NCI-H82 treated with DMSO at 0.1 percent for 48 hours (cell line): ENCODE measurements at regions not wholly inside any gene's neighbourhood (a gene's known extent, or its start where the extent isn't known, plus 50 kb on each side); places are given as distances from the start of the nearest gene placed in this dataset.

ENCODE experiments used
- DNase-seq: peaks from one replicate; lab custom pipeline; 2025; ENCODE audit not compliant: unreplicated experiment; lab: John Stamatoyannopoulos, UW

DNA sequence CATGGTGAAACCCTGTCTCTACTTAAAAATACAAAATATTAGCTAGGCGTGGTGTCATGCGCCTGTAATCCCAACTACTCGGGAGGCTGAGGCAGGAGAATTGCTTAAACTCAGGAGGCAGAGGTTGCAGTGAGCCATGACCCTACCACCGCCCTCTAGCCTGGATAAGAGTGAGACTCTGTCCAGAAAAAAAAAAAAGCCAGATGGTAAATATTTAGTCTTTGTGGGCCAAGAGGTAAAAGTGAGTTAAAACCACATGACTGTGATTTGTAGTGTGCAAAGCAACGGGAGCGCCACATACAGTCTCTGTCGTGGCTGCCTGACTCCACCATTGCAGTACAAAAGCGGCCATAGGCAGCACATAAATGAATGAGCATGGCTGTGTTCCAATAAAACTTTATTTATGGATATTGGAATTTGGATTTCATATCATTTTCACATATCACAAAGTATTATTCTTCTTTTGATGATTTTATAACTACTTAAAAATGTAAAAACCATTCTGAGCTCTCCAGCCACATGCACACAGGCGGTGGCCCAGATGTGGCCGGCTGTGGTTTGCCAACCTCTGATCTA lies 51.8 kb upstream of the CASZ1 start:
- no peak for DNase-seq

DNA sequence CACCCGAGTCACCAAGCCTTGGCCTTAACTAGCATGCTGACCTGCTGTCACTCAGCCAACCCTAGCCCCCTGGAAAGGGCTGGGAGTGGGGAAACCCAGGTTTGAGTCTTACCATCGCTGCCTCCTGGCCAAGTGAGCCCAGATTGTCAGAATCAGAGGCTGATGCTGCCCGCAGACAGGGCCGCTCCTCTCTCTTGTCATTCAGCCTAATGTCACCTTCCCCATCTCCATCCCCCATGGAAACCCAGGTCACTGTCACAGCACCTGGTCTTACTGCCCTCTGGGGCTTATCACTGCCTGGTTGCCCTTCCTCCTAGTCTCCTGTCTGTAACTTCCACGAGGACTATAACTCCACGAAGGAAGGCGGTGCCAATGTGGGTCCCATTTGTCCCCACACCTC lies 53.6 kb upstream of the CASZ1 start:
- DNase-seq, result no peak

DNA sequence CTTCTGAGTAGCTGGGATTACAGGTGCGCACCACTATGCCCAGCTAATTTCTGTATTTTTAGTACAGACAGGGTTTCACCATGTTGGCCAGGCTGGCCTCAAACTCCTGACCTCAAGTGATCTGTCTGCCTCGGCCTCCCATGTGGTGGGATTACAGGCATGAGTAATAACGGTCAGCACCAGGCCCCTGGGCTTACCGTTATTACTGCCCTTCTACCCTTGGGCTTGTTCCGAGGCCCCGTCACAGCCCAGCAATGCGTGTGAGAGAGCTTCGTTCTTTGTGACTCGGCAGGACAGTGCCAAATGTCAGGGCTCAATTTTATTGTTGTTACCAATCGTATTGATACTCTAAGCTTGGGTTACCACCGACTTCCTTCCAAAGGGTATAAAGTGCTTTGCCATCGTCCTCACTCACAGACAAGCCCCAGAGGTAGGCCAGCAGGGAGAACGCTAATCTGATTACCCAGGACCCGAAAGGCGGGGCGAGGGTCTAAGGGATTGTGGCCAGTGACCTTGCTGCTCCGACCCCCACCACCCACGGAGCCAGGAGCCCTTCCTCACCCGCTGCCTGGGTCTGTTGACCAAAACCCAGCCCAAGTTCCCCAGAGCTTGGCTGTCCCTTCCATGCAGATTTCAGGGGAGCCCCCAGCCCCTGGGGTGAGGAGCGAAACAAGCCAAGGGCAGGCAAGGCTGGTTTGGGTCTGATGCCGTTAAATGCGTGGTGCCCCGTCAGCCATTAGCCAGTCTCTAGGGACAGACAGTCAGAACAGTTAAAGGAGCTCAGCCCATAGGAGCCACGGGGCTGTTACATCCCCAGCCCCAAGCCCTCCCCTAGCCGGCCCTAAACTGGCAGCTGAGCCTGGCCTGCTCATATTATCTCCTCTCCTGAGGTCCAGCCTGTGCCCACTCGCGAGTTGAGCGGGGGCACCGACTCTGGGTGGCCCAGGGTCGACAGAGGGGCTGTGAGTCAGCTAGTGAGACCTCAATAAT lies 54.9 kb upstream of the CASZ1 start:
- peak; percentile 60 for DNase-seq

DNA sequence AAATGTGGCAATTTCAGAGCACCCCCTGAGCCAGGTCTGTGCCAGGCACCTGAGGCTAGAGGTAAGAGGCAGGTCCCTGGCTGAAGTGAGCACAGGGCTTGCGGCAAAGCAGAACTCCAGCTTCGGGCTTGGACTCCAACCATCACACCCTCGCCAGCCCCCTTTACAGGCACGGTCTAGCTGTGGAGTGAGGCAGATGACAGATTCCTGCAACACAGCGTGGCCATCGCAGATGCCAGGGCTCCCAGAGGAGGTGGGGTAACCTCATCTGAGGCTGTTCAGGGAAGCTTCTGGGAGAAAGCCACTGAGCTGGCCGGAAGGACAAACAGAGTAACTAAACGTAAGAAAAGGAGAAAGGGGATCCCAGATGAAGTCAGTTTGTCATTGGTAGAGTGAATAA lies 55.6 kb upstream of the CASZ1 start:
- DNase-seq, result no peak

DNA sequence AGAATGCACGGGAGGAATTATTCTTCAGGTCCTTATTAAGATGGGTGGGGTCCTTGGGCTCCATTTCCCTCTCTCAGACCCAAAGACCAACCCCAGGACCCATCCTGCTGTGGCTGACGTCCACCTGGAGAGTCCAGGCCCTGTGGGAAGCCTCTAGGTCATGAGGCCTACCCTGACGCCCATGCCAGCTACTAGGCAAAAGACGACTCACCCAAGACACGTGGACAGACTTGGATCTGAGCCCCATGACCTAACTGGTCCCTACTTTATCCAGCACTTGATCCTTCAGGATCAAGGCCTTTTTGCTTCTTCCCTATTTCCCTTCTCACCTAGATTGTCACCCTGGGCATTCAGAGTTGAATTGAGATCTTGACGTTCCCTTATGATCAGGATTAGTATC lies 56.0 kb upstream of the CASZ1 start:
- DNase-seq, result no peak

DNA sequence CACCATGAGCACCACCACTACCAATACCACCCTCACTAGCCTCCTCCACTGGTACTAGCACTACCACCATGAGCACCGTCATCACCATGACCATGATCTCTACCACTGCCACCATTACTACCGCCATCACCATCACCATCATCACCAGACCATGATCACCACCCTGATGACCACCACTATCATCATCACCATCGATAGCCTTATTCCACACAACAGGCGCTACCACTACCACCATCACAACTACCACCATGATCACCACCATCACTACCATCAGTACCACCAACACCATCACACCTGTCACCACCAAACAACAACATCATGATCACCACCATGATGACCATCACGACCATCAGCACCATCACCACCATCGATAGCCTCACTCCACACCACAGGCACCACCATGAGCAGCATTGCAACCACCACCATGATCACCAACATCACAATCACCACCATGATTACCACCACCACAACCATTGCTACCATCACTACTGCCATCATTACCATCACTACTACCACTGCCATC lies 56.6 kb upstream of the CASZ1 start:
- DNase-seq, result no peak

DNA sequence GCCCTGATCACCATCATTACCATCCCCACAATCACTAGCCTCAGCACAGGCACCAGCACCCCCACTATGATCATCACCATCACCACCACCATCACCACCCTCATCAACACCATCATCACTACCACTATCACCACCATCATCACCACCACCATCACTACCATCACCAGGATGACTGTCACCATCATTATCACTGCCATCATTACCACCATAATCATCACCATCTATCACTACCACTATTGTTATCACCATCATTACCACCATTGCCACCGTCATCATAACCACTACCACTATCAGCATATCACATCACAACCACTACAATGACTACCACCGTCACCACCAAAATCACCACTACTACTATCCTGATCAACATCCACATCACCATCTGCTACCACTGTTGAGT lies 57.3 kb upstream of the CASZ1 start:
- no peak for DNase-seq

DNA sequence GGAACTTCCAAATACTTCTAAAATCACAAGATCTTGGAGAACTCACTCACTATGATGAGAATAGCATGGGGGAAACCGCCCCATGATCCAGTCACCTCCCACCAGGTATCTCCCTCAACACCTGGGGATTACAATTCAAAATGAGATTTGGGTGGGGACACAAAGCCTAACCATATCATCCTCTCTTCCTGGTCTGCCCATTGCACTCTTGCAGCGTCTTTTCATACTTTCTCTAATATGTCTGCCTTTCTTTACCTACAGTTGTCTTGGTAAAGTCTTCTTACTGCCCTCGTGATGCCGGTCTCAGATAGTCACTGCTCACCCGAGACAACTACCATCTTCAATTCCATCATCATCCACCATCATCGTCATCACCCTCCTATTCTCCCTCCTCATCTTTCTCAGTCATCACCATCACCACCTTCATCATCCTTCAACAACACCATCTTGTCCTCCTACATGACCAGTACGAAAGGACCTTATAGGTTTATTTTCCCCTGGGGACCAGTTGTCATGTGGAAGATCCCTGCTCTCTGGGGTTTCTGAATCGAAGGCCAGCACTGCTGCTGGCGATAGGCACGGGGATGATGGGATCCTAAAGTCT lies 58.5 kb upstream of the CASZ1 start:
- DNase-seq, result no peak

DNA sequence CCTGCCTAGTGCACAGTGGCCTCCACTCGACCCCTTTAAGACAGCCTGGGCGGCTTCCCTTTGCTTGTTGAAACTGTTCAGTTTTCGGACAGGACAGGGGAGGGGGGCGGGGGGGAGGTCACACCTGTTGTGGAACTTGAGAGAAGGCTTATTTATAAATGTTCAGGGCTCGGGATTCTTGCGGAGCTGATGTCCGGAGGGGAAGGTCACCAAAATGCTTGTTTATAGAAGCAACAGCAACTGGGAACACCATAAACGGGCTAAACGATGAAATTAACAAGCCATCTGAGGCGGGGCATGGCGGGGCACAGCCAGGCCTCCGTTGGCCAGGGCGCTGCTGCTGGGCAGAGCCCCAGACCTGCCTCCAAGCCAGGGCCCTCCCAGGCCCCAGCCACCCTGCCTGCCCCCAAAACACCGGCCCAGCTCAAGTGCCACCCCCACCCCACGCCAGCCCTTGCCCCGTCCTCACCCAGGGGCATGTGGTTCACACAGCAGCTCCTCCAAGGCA lies 59.8 kb upstream of the CASZ1 start:
- no peak for DNase-seq

DNA sequence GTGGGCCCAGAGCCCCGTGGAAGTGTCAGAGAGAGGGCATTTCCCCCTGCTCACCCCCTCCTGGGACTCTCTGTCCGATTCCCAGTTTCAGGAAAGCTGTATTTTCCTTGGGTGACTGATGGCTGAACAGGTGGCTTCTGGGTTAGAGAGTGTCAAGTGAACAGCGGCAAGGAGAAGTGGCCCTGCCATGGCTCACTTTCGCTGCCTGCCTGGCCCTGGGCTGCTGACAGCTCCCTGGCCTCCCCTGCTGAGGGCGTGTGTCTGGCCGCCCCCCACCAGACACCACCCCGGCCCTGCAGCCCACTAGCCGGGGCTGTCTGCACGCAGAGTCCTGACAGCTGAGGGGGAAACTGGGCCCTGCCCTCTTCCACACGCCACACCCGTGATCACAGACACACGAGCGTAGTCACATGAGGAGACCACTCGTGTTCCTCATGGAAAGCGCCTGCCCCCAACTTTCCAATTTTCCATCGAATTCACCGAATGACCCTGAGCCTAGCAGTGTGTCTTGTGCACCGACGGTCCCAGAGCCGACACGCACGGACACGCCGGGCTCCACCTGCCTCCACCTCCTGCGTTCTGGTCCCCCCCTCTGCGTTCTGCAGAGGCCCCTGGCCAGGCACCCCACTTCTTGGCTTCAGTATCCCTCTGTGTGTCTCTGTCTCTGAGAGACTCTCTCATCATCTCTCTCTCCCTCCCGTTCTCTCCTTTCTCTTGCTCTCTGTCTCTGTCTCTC lies 60.6 kb upstream of the CASZ1 start:
- DNase-seq, result no peak

DNA sequence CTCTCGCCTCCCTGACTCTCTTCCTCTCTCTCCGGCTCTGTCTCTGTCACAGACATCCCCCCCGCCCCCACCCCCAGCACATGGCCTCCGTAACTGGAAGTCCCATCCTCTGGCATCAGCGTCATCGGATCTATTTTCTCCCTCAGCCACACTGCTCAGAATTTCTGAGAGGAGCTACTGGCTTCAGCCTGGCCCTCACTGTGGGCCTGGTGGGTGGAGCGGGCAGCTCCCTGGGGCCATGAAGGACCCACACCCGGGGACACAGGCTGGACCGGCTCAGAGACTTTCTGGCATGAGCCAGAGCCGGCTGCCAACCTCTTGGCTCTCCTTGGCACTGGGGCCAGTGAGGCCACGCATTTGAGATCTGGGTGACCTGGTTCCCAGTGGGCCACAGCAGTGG lies 61.2 kb upstream of the CASZ1 start:
- DNase-seq, result no peak

DNA sequence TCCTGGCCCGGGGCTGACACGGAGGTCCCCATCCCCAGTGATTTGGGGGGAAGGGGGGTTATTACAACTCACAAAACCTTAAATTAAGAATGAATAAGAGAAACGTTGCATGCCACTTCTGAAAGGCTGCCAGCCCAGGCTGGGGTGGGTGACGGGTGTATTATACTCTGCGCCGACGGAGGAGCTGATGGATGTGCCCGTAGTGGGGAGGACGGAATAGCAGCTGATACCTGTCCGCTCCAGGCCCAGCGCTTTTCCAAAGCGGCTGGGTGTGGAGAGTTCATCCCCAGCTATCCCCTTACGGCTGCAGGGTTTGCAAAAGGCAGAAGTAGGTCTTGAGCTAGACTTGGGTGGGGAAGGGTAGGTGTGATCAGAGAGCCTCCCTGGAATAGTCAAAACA lies 63.8 kb upstream of the CASZ1 start:
- no peak for DNase-seq

DNA sequence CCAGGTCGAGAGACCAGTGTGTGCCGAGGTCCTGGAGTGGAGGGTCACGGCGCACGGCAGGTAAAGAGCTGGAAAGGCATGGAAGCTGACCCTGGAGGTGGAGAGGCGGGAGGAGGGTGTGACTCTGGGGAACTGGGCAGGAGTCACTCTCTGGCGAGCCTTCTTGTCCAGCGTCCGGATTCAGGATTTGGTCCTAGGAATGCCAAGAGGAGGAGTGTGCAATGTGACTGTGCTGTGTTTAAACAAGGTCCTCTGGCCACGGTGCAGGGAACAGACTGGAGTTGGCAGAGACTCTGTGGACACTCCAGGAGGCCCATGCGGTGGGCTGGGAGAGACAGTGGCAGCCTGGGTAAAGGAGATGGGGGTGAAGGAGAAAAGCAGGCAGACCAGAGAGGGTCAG lies 64.2 kb upstream of the CASZ1 start:
- no peak for DNase-seq

DNA sequence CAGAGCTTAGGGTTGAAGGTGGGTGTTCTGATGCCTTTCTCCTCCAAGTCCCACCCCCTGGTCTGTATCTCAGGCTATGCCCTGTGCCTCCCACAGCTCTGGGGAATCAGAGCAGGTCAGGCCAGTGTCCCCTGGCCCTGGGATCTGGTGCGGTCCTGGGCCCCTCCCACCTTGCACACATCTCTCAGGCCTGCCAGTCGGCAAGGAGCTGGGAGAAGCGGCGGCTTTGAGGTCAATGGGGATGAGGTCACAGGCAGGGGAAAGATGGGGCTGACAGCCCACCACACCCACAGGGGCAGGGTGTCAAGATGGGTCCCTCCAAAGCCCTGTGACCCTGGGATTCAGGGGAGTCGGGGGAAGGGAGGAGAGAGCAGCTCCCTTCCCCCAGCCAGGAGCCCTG lies 65.4 kb upstream of the CASZ1 start:
- no peak for DNase-seq

DNA sequence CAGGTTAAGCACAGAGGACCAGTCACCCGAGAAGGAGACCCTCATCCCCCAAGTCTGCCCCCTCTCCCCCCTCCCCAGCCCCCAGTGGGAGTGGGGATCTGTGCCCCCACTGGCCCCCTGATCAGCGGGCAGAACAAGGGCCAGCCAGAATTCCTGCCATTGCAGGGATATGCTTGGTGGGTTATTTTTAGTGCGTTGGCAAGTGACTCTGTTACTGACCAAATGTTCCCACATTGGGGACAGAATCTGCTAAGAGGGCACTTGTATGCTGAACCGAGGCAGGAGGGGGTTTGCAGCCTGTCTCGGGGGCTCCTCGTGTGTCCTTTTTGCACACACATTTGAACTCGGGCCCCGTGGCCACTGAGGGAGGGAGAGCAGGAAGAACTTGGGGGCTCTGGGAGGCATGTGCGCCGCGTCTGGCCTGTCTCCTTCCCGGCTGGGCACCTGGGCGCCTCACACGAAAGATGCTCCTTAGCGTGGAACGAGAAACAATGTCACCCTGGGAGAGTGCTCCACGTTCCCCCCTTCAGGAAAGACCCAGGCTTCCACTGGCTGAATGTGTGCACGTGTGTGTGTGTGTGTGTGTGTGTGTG lies 66.4 kb upstream of the CASZ1 start:
- DNase-seq, result no peak

DNA sequence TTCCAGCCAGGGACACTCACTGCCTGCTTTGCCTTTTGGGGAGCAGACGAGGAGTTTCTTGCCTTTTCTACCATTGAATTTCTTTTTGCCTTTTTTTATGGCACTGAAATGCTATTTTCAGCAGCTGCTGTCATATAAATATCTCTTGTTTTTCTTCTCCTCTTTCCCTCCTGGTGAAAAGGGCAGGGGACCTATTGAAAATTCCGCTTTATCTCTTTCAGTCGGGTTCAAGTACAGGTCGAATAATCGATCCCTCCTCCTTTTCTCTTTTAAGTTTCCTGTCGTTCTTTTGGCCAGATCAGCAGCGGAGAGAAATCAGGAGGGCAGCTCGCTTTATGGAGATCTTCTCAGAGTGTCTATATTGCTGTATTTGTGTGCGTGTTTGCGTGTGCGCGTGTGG lies 67.4 kb upstream of the CASZ1 start:
- no peak for DNase-seq

DNA sequence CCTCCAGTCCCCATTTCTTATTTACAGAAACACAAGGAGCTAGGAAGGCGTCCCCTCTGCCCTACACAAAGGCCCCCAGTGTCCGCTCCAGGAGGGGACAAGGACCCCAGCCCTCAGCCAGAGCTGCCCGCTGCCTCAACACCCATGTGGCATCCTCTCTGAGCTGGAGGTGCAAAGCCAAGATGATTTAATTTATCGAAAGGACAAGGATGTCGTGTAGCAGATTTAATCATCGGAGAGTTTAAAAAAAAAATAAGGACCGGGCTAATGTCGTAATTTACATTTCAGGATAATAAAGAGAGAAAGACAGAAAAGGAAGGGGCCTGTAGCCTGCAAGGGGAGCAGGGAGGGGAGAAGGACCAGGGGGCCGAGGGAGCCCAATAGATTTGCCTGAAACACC lies 68.3 kb upstream of the CASZ1 start:
- DNase-seq, result no peak

DNA sequence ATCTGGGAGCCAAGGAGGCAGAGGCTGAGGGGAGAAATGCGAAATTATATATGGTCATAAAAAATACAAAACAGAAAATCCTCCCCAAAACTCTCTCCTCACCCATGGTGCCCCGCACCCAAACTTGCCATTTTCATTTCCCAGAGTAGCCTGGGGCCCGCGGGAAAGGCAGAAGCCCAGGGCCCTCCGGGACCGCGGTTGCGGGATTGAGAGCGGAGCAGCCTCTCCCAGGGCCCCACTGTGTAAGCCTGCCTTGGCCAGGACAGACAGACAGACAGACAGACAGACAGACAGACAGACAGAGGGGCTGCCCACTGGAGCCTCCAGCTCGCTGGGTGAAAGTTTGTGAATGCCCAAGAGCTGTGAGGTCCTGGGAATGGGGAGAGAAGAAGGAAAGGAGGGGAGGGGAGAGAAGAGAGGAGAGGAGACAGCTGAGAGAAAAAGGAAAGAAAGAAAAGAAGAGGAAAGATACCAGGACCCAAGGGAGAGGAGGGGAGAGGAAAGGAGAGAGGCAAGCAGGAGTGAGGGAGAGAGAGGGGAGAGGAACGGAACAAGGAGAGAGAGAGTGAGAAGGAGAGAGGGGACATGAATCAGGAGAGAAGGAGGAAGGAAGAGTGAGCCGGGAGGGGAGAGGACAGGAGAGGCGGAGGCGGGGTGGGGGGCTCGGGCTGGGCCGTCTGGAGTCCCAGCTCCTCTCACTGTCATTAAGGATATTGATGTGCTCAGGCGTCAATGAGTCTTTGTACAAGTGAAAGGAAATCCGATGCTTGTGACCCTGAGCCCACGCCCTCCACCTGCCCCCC lies 69.3 kb upstream of the CASZ1 start:
- peak; percentile 50 for DNase-seq

DNA sequence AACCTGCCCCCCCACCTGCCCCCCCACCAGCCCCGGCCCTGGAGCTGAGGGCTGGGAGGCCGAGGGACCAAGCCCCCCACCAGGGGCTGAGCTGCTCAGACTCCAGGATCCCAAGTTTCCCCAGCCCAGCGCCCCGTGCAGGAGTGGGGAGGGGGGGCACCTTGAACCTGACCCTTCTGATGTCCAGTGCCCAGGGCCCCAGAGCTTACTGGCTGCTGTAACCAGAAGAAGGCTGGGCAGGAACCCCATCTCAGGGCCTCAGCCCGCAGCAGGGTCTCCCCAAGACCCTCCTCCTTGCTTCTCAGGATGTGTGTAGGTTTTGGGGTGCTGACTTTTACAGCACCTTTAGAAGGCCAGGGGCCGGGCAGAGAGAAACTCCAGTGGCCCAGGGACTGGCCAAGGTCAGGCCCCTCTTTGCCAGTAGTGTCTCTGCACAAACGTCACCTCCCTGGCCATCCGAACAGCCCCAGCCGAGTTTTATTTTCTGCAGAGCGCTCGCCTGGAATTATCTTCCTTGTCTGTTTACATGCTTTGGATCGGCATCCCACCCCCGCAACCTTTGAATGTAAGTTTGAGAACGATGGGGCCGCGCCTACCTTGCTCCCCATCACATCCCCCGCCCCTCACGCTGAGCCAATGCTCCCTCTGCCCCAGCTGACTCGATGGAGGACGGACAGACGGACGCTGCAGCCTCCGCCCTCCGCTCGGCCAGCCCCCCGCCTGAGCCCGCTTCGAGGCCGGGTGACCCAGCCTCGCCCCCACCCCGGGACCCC lies 70.1 kb upstream of the CASZ1 start:
- DNase-seq, result no peak
